Panc1 (cell line): ENCODE measurements at regions not wholly inside any gene's neighbourhood (a gene's known extent, or its start where the extent isn't known, plus 50 kb on each side); places are given as distances from the start of the nearest gene placed in this dataset.

Experiments
- ATAC-seq: fragments of 200-7000 bp; cut with Tn5 transposase; 2 replicates; pipeline ENCODE4 v1.9.1; 2020; ENCODE audit warnings: mild to moderate bottlenecking, moderate library complexity
- BruUV-seq: library from RNA; stranded (reverse); fragments of 400-500 nt; replicated peaks from 2 replicates; lab custom pipeline; 2021; lab: Mats Ljungman, UMichigan
- CTCF ChIA-PET: fragments of 300-600 bp; sonication (Branson Sonifier 250); formaldehyde crosslinking; loops from one replicate; lab custom pipeline; 2022; ENCODE audit warnings: antibody characterized with exemption; lab: Charles Lee
- POLR2A ChIA-PET: fragments of 300-600 bp; sonication (Branson Sonifier 250); formaldehyde crosslinking; loops from one replicate; lab custom pipeline; 2022; ENCODE audit warnings: antibody characterized with exemption; lab: Charles Lee
- DNase-seq: peaks from one replicate; pipeline ENCODE4 v3.0.0-alpha.2; 2010; ENCODE audit warnings: low read depth, low spot score
- H3K27ac ChIP-seq: 2 replicates; pipeline ENCODE4 v1.5.1; 2011; ENCODE audit warnings: mild to moderate bottlenecking, low read length, inconsistent platforms
- H3K27me3 ChIP-seq: fragments of 200-500 bp; sonication (Bioruptor generic); 2 replicates; pipeline ENCODE4 v1.6.0; 2014; ENCODE audit warnings: low read length, inconsistent platforms; ENCODE audit not compliant: control insufficient read depth, insufficient read depth
- H3K36me3 ChIP-seq: fragments of 200-500 bp; sonication (Bioruptor generic); 2 replicates; pipeline ENCODE4 v1.5.1; 2014; ENCODE audit warnings: inconsistent platforms, mild to moderate bottlenecking, low read length, moderate library complexity; ENCODE audit not compliant: control insufficient read depth, insufficient read depth
- H3K4me1 ChIP-seq: 2 replicates; pipeline ENCODE4 v1.5.1; 2011; ENCODE audit warnings: inconsistent platforms, mild to moderate bottlenecking, low read length, moderate library complexity; ENCODE audit not compliant: control insufficient read depth, insufficient read depth
- H3K4me3 ChIP-seq, 2 experiments: 2 replicates each; pipeline ENCODE4 v1.5.1; 2011 to 2012; ENCODE audit warnings: low read depth in 2 of 2, low read length in 2 of 2, mild to moderate bottlenecking in 2 of 2, inconsistent platforms in 1 of 2, moderate library complexity in 1 of 2
- H3K9me3 ChIP-seq: fragments of 200-500 bp; sonication (Bioruptor generic); 2 replicates; pipeline ENCODE4 v1.5.1; 2014; ENCODE audit warnings: low read depth, mild to moderate bottlenecking, inconsistent platforms, low read length, moderate library complexity; ENCODE audit not compliant: control insufficient read depth, insufficient read depth
- POLR2AphosphoS5 ChIP-seq: IDR thresholded peaks from 2 replicates; pipeline ENCODE4 v1.6.1; 2012; ENCODE audit warnings: mild to moderate bottlenecking, low read depth, low read length, moderate library complexity
- SIN3A ChIP-seq: IDR thresholded peaks from 2 replicates; pipeline ENCODE4 v1.6.1; 2012; ENCODE audit warnings: low read depth, mild to moderate bottlenecking, low read length, moderate library complexity, borderline replicate concordance; ENCODE audit not compliant: insufficient read depth
- TCF7L2 ChIP-seq: IDR thresholded peaks from 2 replicates; pipeline ENCODE4 v1.6.1; 2011; ENCODE audit warnings: mild to moderate bottlenecking, low read depth, low read length, inconsistent platforms
- in situ Hi-C: cut with HindIII; loops from 2 replicates; pipeline ENCODE4 v1.10.0; 2016; ENCODE audit warnings: low sequenced_read_pairs, low pct_unique_long_range_greater_than_20kb
- intact Hi-C: fragments of 100-400 bp; cut with micrococcal nuclease; formaldehyde crosslinking; loops from one replicate; pipeline ENCODE4 v1.10.0; 2022; ENCODE audit not compliant: unreplicated experiment
- TF ChIP-seq, protein P1 (sequence below), 2 experiments: IDR thresholded peaks; 2 replicates each; pipeline ENCODE4 v1.6.1; 2011 to 2012; ENCODE audit warnings: low read depth in 2 of 2, control low read depth in 1 of 2, low read length in 1 of 2, mild to moderate bottlenecking in 1 of 2, moderate library complexity in 1 of 2; ENCODE audit not compliant: insufficient read depth in 1 of 2
- TF ChIP-seq, protein P2 (sequence below): fragments of 450-650 bp; IDR thresholded peaks from 2 replicates; pipeline ENCODE4 v1.5.1; 2017; ENCODE audit warnings: mild to moderate bottlenecking

GRCh38 chr2:18856765-18857164 is 267.4 kb upstream of the NT5C1B start:
- Histone ChIP-seq H3K27me3 (no peaks in the 10 kb centered on the region), H3K4me3 (no peak overlapping the region), H3K9me3 (no peaks in the 10 kb centered on the region), H3K27ac (no peak overlapping the region), H3K36me3 (no peaks in the 10 kb centered on the region), H3K4me1 (no peaks in the 10 kb centered on the region)
- TF ChIP-seq POLR2AphosphoS5: no peak
- TF ChIP-seq, protein P1, sequence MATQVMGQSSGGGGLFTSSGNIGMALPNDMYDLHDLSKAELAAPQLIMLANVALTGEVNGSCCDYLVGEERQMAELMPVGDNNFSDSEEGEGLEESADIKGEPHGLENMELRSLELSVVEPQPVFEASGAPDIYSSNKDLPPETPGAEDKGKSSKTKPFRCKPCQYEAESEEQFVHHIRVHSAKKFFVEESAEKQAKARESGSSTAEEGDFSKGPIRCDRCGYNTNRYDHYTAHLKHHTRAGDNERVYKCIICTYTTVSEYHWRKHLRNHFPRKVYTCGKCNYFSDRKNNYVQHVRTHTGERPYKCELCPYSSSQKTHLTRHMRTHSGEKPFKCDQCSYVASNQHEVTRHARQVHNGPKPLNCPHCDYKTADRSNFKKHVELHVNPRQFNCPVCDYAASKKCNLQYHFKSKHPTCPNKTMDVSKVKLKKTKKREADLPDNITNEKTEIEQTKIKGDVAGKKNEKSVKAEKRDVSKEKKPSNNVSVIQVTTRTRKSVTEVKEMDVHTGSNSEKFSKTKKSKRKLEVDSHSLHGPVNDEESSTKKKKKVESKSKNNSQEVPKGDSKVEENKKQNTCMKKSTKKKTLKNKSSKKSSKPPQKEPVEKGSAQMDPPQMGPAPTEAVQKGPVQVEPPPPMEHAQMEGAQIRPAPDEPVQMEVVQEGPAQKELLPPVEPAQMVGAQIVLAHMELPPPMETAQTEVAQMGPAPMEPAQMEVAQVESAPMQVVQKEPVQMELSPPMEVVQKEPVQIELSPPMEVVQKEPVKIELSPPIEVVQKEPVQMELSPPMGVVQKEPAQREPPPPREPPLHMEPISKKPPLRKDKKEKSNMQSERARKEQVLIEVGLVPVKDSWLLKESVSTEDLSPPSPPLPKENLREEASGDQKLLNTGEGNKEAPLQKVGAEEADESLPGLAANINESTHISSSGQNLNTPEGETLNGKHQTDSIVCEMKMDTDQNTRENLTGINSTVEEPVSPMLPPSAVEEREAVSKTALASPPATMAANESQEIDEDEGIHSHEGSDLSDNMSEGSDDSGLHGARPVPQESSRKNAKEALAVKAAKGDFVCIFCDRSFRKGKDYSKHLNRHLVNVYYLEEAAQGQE (IDR thresholded peaks at IDR 0.05; ENCODE audit: insufficient read depth in 1 of 2, low read depth in 2 of 2, low read length in 1 of 2): no peak
- TF ChIP-seq SIN3A: no peak
- TF ChIP-seq TCF7L2: no peak
- TF ChIP-seq, protein P2, sequence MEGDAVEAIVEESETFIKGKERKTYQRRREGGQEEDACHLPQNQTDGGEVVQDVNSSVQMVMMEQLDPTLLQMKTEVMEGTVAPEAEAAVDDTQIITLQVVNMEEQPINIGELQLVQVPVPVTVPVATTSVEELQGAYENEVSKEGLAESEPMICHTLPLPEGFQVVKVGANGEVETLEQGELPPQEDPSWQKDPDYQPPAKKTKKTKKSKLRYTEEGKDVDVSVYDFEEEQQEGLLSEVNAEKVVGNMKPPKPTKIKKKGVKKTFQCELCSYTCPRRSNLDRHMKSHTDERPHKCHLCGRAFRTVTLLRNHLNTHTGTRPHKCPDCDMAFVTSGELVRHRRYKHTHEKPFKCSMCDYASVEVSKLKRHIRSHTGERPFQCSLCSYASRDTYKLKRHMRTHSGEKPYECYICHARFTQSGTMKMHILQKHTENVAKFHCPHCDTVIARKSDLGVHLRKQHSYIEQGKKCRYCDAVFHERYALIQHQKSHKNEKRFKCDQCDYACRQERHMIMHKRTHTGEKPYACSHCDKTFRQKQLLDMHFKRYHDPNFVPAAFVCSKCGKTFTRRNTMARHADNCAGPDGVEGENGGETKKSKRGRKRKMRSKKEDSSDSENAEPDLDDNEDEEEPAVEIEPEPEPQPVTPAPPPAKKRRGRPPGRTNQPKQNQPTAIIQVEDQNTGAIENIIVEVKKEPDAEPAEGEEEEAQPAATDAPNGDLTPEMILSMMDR: no peak
- in situ Hi-C loops (no loop called here), intact Hi-C loops (no loop called here)
- ChIA-PET CTCF (no interaction called here), POLR2A (no interaction called here)
- ATAC-seq (no peak), DNase-seq (no peak)
- BruUV-seq: no TSS peak

DNA sequence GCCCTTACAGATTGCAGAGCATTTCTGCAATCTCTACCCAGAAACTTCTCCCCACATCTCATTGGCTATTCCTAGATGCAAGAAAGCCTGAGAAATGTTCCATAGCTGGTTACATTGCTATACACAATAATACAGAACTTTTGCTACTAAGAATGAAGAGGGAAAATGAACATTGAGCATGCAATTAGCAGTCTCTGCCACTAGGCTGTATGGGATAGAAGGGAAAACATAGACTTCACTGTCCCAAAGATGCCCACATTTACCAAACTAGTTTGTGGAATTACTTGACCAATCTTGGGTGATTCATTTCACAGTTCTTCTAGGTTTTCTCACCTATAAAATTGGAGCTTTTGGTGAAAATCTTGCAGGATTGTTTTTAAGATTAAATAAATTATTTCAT is 265.7 kb upstream of the NT5C1B start:
- no peaks in the 10 kb centered on the region for H3K36me3 ChIP-seq
- ChIA-PET CTCF (interaction anchor here (0.6 kb wide), 1 partner anchor 105 kb away, joined by 3 read pairs; no protein-coding TSS in a partner anchor), POLR2A (no interaction called here)
- no peaks in the 10 kb centered on the region for H3K9me3 ChIP-seq
- no peak for TF ChIP-seq TCF7L2
- TF ChIP-seq, protein P2: peak; percentile 29; the same call in 1 of the 2 replicates
- TF ChIP-seq, protein P1 (IDR thresholded peaks at IDR 0.05; ENCODE audit: insufficient read depth in 1 of 2, low read depth in 2 of 2, low read length in 1 of 2): no peak
- TF ChIP-seq SIN3A: no peak
- H3K4me1 ChIP-seq: no peaks in the 10 kb centered on the region
- no TSS peak for BruUV-seq
- in situ Hi-C loops: no loop called here
- intact Hi-C loops: no loop called here
- DNase-seq (no peak), ATAC-seq (no peak)
- no peak overlapping the region for H3K27ac ChIP-seq
- H3K4me3 ChIP-seq: no peak overlapping the region
- no peaks in the 10 kb centered on the region for H3K27me3 ChIP-seq
